Heart right ventricle (tissue), 16 donors: ENCODE measurements at regions not wholly inside any gene's neighbourhood (a gene's known extent, or its start where the extent isn't known, plus 50 kb on each side); places are given as distances from the start of the nearest gene placed in this dataset.

Source experiments
- ATAC-seq, 8 donors: fragments of 200-7000 bp; cut with Tn5 transposase; one replicate each; pipeline ENCODE4 v1.9.1; 2020; ENCODE audit warnings: mild to moderate bottlenecking in 8 of 8, moderate library complexity in 8 of 8, moderate number of reproducible peaks in 1 of 8
- DNase-seq, 2 donors: peaks; one replicate each; pipeline ENCODE4 v3.0.0-alpha.2; 2020
- H3K27ac ChIP-seq, 10 donors: fragments of 200-600 bp; sonication (generic) in 2 of 10; one replicate each; pipeline versions ENCODE4 v1.5.0 to v1.8.0; 2020 to 2022; ENCODE audit warnings: mild to moderate bottlenecking in 3 of 10
- H3K27me3 ChIP-seq, 7 donors: fragments of 200-600 bp; one replicate each; pipeline ENCODE4 v1.8.0; 2021 to 2022; ENCODE audit warnings: mild to moderate bottlenecking in 2 of 7
- H3K36me3 ChIP-seq, 9 donors: fragments of 200-600 bp; sonication (generic) in 1 of 9; one replicate each; pipeline versions ENCODE4 v1.5.0 to v1.8.0; 2020 to 2022; ENCODE audit warnings: mild to moderate bottlenecking in 2 of 9
- H3K4me1 ChIP-seq, 9 donors: fragments of 200-600 bp; sonication (generic) in 1 of 9; one replicate each; pipeline versions ENCODE4 v1.5.0 to v1.8.0; 2020 to 2022; ENCODE audit warnings: mild to moderate bottlenecking in 4 of 9
- H3K4me3 ChIP-seq, 10 donors: fragments of 200-600 bp; sonication (generic) in 2 of 10; one replicate each; pipeline versions ENCODE4 v1.5.0 to v1.8.0; 2020 to 2022; ENCODE audit warnings: mild to moderate bottlenecking in 7 of 10, moderate library complexity in 2 of 10
- H3K9me3 ChIP-seq, 11 donors: fragments of 200-600 bp in 10 of 11; sonication (generic) in 2 of 11; one replicate each; pipeline versions ENCODE4 v1.5.0 to v1.8.0; 2013 to 2022; ENCODE audit warnings: mild to moderate bottlenecking in 2 of 11, control low read depth in 1 of 11, moderate library complexity in 1 of 11
- CTCF ChIP-seq, 9 donors: fragments of 200-600 bp; sonication (generic) in 2 of 9; IDR thresholded peaks; one replicate each; pipeline versions ENCODE4 v1.5.0 to v1.8.0; 2021 to 2022; ENCODE audit warnings: antibody characterized with exemption in 9 of 9, mild to moderate bottlenecking in 5 of 9, moderate library complexity in 1 of 9
- WGBS, 2 donors: extraction: QIAGEN DNeasy Blood & Tissue Kit; methylation state at CpG; one replicate each; pipeline ENCODE4 v1.1.7; 2013; ENCODE audit warnings: inconsistent platforms in 1 of 2; 5-methylcytosine and 5-hydroxymethylcytosine counted together
- intact Hi-C, 10 donors: fragments of 100-400 bp; cut with DNase I; formaldehyde crosslinking; loops; one replicate each; pipeline versions ENCODE4 v1.11.1 to v1.14.2; 2022
- donor health status: Arrhythmogenic right ventricular cardiomyopathy.
- donor health status: ischemic (EF 13 %, LVEDD 7.1; RV severe dilation, severe dysfunction).
- donor health status: healthy with polysubstance abuse.
- donor health status: DM: no; HTN: yes; CAD: no.
- donor health status: DM: no; HTN: no; CAD: no.
- donor health status: ischemic (EF 25% LVEDD 6.9; RV normal size, moderate dysfunction).
- donor health status: ischemic (EF 25% LVEDD 5.7; RV mildly dilated, moderate dysfunction).
- donor health status: healthy.
- donor health status: DM: yes; HTN: yes; CAD: no.
- donor health status: Ischemic cardiomyopathy.
- donor health status: ischemic (EF 35%, LVEDD 5.7; RV mildly dilated, moderate dysfunction).
- donor health status: nonischemic (EF 11% LVEDD 7.7; RV severe dilation, severe dysfunction).
- donor health status: DM: yes; HTN: yes; CAD: no.
- donor health status: PGD.
- donor health status: ischemic (EF 29% LVEDD 5.4; RV normal size, mild dysfunction).
- donor health status: nonischemic (EF 23%, LVEDD 6.1; RV moderate dilation, normal function).

- intact Hi-C loops: loop anchor here in 2 of 10 donors (10.0 kb wide), 2 partner anchors 45 to 185 kb away; no protein-coding TSS in a partner anchor
- DNase-seq (peak; percentile 40 to 51), ATAC-seq (peak; percentile 64 to 92 (median 78))
- Histone ChIP-seq H3K9me3 (no peaks in the 10 kb centered on the region), H3K4me1 (peaks cover 0 to 23% (median 11%) of the 10 kb centered on the region in 9 donors), H3K27me3 (peaks cover 0 to 28% (median 18%) of the 10 kb centered on the region in 7 donors), H3K36me3 (no peaks in the 10 kb centered on the region), H3K27ac (peak overlapping the region in 1 of 10 donors; percentile 4), H3K4me3 (peak overlapping the region in 2 of 10 donors; percentile 7 to 14)
- WGBS, 2 donors: 36 to 45% methylated on average over 68 to 71 of the region's 71 CpGs
- no peak for TF ChIP-seq CTCF (IDR thresholded peaks at IDR 0.05)
Observed at GRCh38 chr3:193869221-193870201, 266.4 kb upstream of the HES1 start.

DNA sequence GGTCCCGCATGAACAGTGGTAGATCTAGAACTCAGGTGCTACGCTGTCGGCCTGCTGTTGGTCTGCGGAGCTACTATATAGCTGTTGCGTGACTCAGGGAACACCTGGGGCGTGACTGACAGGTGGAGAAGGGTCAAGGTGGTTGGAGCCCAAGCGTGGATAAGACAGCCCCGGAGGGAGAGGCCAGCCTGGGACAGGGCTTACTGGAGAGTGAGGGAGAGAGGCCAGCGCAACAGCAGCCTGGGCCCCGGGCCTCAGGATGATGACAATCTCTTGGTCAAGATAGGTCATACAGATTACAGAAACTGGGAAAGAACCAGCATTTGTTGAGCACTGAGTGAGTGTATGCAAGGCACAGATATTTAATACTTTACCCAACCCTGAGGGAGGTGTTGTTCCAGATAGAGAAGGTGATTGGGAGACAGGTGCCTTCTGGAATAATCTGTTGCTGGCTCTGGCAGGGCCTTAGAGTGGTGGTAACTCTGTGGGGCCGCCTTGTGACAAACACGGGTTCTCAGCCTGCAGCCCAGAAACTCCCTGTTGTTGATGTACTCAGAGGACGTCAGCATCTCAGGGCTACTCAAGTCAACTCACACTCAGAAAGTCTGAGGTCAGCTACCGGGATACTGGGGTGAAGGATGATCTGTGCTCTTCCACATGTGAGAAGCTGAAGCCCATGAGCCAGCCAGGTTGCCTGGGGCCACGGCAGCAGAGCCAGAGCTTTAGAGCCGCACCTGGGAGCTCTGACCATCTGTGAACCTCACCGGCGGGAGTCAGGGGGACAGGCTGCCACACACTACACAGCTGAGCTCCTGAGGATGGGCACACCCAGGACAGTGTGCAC, 265.4 kb upstream of the HES1 start:
- Histone ChIP-seq H3K36me3 (no peaks in the 10 kb centered on the region), H3K4me3 (no peak overlapping the region), H3K27ac (peak overlapping the region in 1 of 10 donors; percentile 4), H3K4me1 (peaks cover 0 to 22% (median 9%) of the 10 kb centered on the region in 9 donors), H3K27me3 (peaks cover 0 to 28% (median 18%) of the 10 kb centered on the region in 7 donors), H3K9me3 (no peaks in the 10 kb centered on the region)
- intact Hi-C loops: loop anchor here in 2 of 10 donors (10.0 kb wide), 2 partner anchors 46 to 184 kb away; no protein-coding TSS in a partner anchor
- 74 to 78% methylated on average over 18 of the region's 18 CpGs for WGBS, 2 donors
- no peak for TF ChIP-seq CTCF (IDR thresholded peaks at IDR 0.05)
- ATAC-seq (no peak), DNase-seq (no peak)

GRCh38 chr3:193871220-193871485, 264.8 kb upstream of the HES1 start:
- ATAC-seq: no peak
- TF ChIP-seq CTCF (IDR thresholded peaks at IDR 0.05): no peak
- WGBS, 2 donors: 59 to 65% methylated on average over 3 of the region's 3 CpGs

GRCh38 chr3:193872265-193872753, 263.6 kb upstream of the HES1 start:
- peaks cover 0 to 22% (median 9%) of the 10 kb centered on the region in 9 donors for H3K4me1 ChIP-seq
- DNase-seq (no peak), ATAC-seq (peak in 4 of 8 donors; percentile 17 to 29 (median 22))
- intact Hi-C loops: loop anchor here in 2 of 10 donors (10.0 kb wide), 2 partner anchors 48 to 182 kb away; no protein-coding TSS in a partner anchor
- H3K27me3 ChIP-seq: peaks cover 0 to 35% (median 18%) of the 10 kb centered on the region in 7 donors
- H3K9me3 ChIP-seq: no peaks in the 10 kb centered on the region
- H3K36me3 ChIP-seq: no peaks in the 10 kb centered on the region
- WGBS, 2 donors: 47 to 70% methylated on average over 2 of the region's 2 CpGs
- H3K4me3 ChIP-seq: no peak overlapping the region
- TF ChIP-seq CTCF (IDR thresholded peaks at IDR 0.05): no peak
- H3K27ac ChIP-seq: no peak overlapping the region

More at GRCh38 chr3:193871220-193871485, 264.8 kb upstream of the HES1 start:
- peaks cover 0 to 22% (median 9%) of the 10 kb centered on the region in 9 donors for H3K4me1 ChIP-seq
- no peak overlapping the region for H3K4me3 ChIP-seq
- intact Hi-C loops: loop anchor here in 2 of 10 donors (10.0 kb wide), 2 partner anchors 46 to 184 kb away; no protein-coding TSS in a partner anchor
- no peak for DNase-seq
- no peak overlapping the region for H3K27ac ChIP-seq
- no peaks in the 10 kb centered on the region for H3K36me3 ChIP-seq
- peaks cover 0 to 28% (median 18%) of the 10 kb centered on the region in 7 donors for H3K27me3 ChIP-seq
- no peaks in the 10 kb centered on the region for H3K9me3 ChIP-seq
